Esophagus squamous epithelium (tissue), 5 donors: ENCODE measurements at regions not wholly inside any gene's neighbourhood (a gene's known extent, or its start where the extent isn't known, plus 50 kb on each side); places are given as distances from the start of the nearest gene placed in this dataset.

Experiments
- DNase-seq: peaks from one replicate; lab custom pipeline; 2025; lab: John Stamatoyannopoulos, UW
- H3K27ac ChIP-seq, 4 donors: fragments of 200-600 bp; sonication (generic); one replicate each; pipeline ENCODE4 v1.5.1; 2016 to 2019; ENCODE audit warnings: mild to moderate bottlenecking in 1 of 4
- H3K27me3 ChIP-seq, 4 donors: fragments of 200-600 bp; sonication (generic); 1 replicate in 3 of 4; 2 replicates in 1 of 4; pipeline versions ENCODE4 v1.5.1 to v1.6.0; 2017 to 2021; ENCODE audit warnings: antibody characterized with exemption in 1 of 4
- H3K36me3 ChIP-seq, 3 donors: fragments of 200-600 bp; sonication (generic); one replicate each; pipeline ENCODE4 v1.5.1; 2016 to 2019
- H3K4me1 ChIP-seq, 3 donors: fragments of 200-600 bp; sonication (generic); one replicate each; pipeline ENCODE4 v1.5.1; 2017 to 2019
- H3K4me3 ChIP-seq, 4 donors: fragments of 200-600 bp; sonication (generic); 1 replicate in 3 of 4; 2 replicates in 1 of 4; pipeline ENCODE4 v1.5.1; 2016 to 2019; ENCODE audit warnings: mild to moderate bottlenecking in 2 of 4, moderate library complexity in 1 of 4
- H3K9me3 ChIP-seq, 3 donors: fragments of 200-600 bp; sonication (generic); one replicate each; pipeline ENCODE4 v1.5.1; 2016 to 2019
- CTCF ChIP-seq, 6 experiments: fragments of 450-650 bp in 4 of 6; fragments of 200-600 bp in 2 of 6; sonication (generic) in 2 of 6; IDR thresholded peaks; one replicate each; pipeline ENCODE4 v1.5.1; 2016 to 2019; ENCODE audit warnings: antibody characterized with exemption in 6 of 6, mild to moderate bottlenecking in 4 of 6, moderate library complexity in 4 of 6
- POLR2A ChIP-seq, 4 donors: fragments of 450-650 bp; IDR thresholded peaks; one replicate each; pipeline ENCODE4 v1.6.1; 2017; ENCODE audit warnings: antibody characterized with exemption in 4 of 4, mild to moderate bottlenecking in 4 of 4, moderate library complexity in 3 of 4
- WGBS, 2 donors: methylation state at CpG; one replicate each; pipeline ENCODE4 v1.1.5; 2018; 5-methylcytosine and 5-hydroxymethylcytosine counted together
- intact Hi-C: fragments of 100-400 bp; cut with DNase I; formaldehyde crosslinking; loops from one replicate; pipeline ENCODE4 v1.15.0; 2022
- donor health status: DM: yes; HTN: yes; CAD: no.

- Histone ChIP-seq H3K27me3 (no peaks in the 10 kb centered on the region), H3K9me3 (peaks cover 0 to 14% (median 0%) of the 10 kb centered on the region in 3 donors), H3K27ac (no peak overlapping the region), H3K4me3 (no peak overlapping the region), H3K36me3 (no peaks in the 10 kb centered on the region), H3K4me1 (no peaks in the 10 kb centered on the region)
- intact Hi-C loops, result no loop called here
- no peak for DNase-seq
- WGBS, 2 donors, result 68 to 79% methylated on average over 1 of the region's 1 CpG
- no peak for TF ChIP-seq POLR2A (IDR thresholded peaks at IDR 0.05)
- no peak for TF ChIP-seq CTCF (IDR thresholded peaks at IDR 0.05)
These were observed 1179.9 kb upstream of the PCDH9 start for GRCh38 chr13:68410007-68410406.

GRCh38 chr13:68390987-68391386 lies 1160.9 kb upstream of the PCDH9 start:
- no peaks in the 10 kb centered on the region for H3K27me3 ChIP-seq
- WGBS, 2 donors, result 82 to 86% methylated on average over 5 of the region's 5 CpGs
- intact Hi-C loops, result no loop called here
- no peaks in the 10 kb centered on the region for H3K9me3 ChIP-seq
- no peak for DNase-seq
- H3K36me3 ChIP-seq, result no peaks in the 10 kb centered on the region
- H3K4me3 ChIP-seq, result no peak overlapping the region
- no peaks in the 10 kb centered on the region for H3K4me1 ChIP-seq
- H3K27ac ChIP-seq, result no peak overlapping the region
- TF ChIP-seq POLR2A (IDR thresholded peaks at IDR 0.05) (no peak), CTCF (IDR thresholded peaks at IDR 0.05) (no peak)

- Histone ChIP-seq H3K4me3 (no peak overlapping the region), H3K9me3 (no peaks in the 10 kb centered on the region), H3K27me3 (no peaks in the 10 kb centered on the region), H3K4me1 (no peaks in the 10 kb centered on the region), H3K27ac (no peak overlapping the region), H3K36me3 (no peaks in the 10 kb centered on the region)
- no peak for DNase-seq
- TF ChIP-seq POLR2A (IDR thresholded peaks at IDR 0.05) (no peak), CTCF (IDR thresholded peaks at IDR 0.05) (no peak)
- 90 to 95% methylated on average over 3 of the region's 3 CpGs for WGBS, 2 donors
- intact Hi-C loops, result no loop called here
These were observed 1156.7 kb upstream of the PCDH9 start for GRCh38 chr13:68386808-68387207.

GRCh38 chr13:68380041-68380973 lies 1150.2 kb upstream of the PCDH9 start:
- no peak for DNase-seq
- no peaks in the 10 kb centered on the region for H3K27me3 ChIP-seq
- intact Hi-C loops, result no loop called here
- no peaks in the 10 kb centered on the region for H3K4me1 ChIP-seq
- TF ChIP-seq POLR2A (IDR thresholded peaks at IDR 0.05) (no peak), CTCF (IDR thresholded peaks at IDR 0.05) (no peak)
- H3K36me3 ChIP-seq, result no peaks in the 10 kb centered on the region
- H3K27ac ChIP-seq, result no peak overlapping the region
- no peak overlapping the region for H3K4me3 ChIP-seq
- WGBS, 2 donors, result 41 to 47% methylated on average over 6 of the region's 6 CpGs
- no peaks in the 10 kb centered on the region for H3K9me3 ChIP-seq

- Histone ChIP-seq H3K9me3 (no peaks in the 10 kb centered on the region), H3K4me3 (no peak overlapping the region), H3K36me3 (no peaks in the 10 kb centered on the region), H3K27ac (no peak overlapping the region), H3K27me3 (no peaks in the 10 kb centered on the region), H3K4me1 (no peaks in the 10 kb centered on the region)
- 55 to 61% methylated on average over 1 of the region's 1 CpG for WGBS, 2 donors
- DNase-seq, result no peak
- TF ChIP-seq POLR2A (IDR thresholded peaks at IDR 0.05) (no peak), CTCF (IDR thresholded peaks at IDR 0.05) (no peak)
- intact Hi-C loops, result no loop called here
These were observed 1148.2 kb upstream of the PCDH9 start for GRCh38 chr13:68378294-68378693.
